ENCODE measurements at regions not wholly inside any gene's neighbourhood (a gene's known extent, or its start where the extent isn't known, plus 50 kb on each side); places are given as distances from the start of the nearest gene placed in this dataset.

GRCh38 chr10:36662571-36662970, 462.8 kb upstream of the ANKRD30A start:
- TF ChIP-seq CTCF (IDR thresholded peaks at IDR 0.05): no peak
- no peak for TF ChIP-seq POLR2A (IDR thresholded peaks at IDR 0.05)
